NCI-H345 treated with DMSO at 0.1 percent for 48 hours (cell line): ENCODE measurements at regions not wholly inside any gene's neighbourhood (a gene's known extent, or its start where the extent isn't known, plus 50 kb on each side); places are given as distances from the start of the nearest gene placed in this dataset.

Experiments
- DNase-seq: peaks from one replicate; lab custom pipeline; 2025; ENCODE audit not compliant: unreplicated experiment; lab: John Stamatoyannopoulos, UW

GRCh38 chr4:53779025-53779424, 187.7 kb upstream of the LNX1 start:
- no peak for DNase-seq

GRCh38 chr4:53778155-53778554, 186.9 kb upstream of the LNX1 start:
- no peak for DNase-seq

- no peak for DNase-seq
Observed at GRCh38 chr4:53777244-53777984, 186.1 kb upstream of the LNX1 start.

- no peak for DNase-seq
Observed at GRCh38 chr4:53776141-53776540, 184.9 kb upstream of the LNX1 start.

- DNase-seq = no peak
Observed at GRCh38 chr4:53775381-53775780, 184.1 kb upstream of the LNX1 start.

GRCh38 chr4:53771326-53771725, 180.0 kb upstream of the LNX1 start:
- no peak for DNase-seq

GRCh38 chr4:53767482-53767881, 176.2 kb upstream of the LNX1 start:
- DNase-seq = no peak

- no peak for DNase-seq
Observed at GRCh38 chr4:53764761-53765490, 173.6 kb upstream of the LNX1 start.

- no peak for DNase-seq
Observed at GRCh38 chr4:53763813-53764597, 172.7 kb upstream of the LNX1 start.

- DNase-seq = no peak
Observed at GRCh38 chr4:53755656-53756055, 164.4 kb upstream of the LNX1 start.

GRCh38 chr4:53752124-53752523, 160.8 kb upstream of the LNX1 start:
- no peak for DNase-seq

GRCh38 chr4:53748328-53748772, 157.1 kb upstream of the LNX1 start:
- no peak for DNase-seq

GRCh38 chr4:53747401-53747800, 156.1 kb upstream of the LNX1 start:
- no peak for DNase-seq

- peak; percentile 37 for DNase-seq
Observed at GRCh38 chr4:53744446-53745160, 153.3 kb upstream of the LNX1 start.

- DNase-seq = no peak
Observed at GRCh38 chr4:53734584-53735353, 143.5 kb upstream of the LNX1 start.

- no peak for DNase-seq
Observed at GRCh38 chr4:53734182-53734581, 142.9 kb upstream of the LNX1 start.

- no peak for DNase-seq
Observed at GRCh38 chr4:53732661-53733060, 141.4 kb upstream of the LNX1 start.

GRCh38 chr4:53730031-53730805, 138.9 kb upstream of the LNX1 start:
- DNase-seq = no peak

- DNase-seq = no peak
Observed at GRCh38 chr4:53722110-53722509, 130.8 kb upstream of the LNX1 start.

- no peak for DNase-seq
Observed at GRCh38 chr4:53721263-53721662, 130.0 kb upstream of the LNX1 start.
